OCI-LY7 (cell line): ENCODE measurements at regions not wholly inside any gene's neighbourhood (a gene's known extent, or its start where the extent isn't known, plus 50 kb on each side); places are given as distances from the start of the nearest gene placed in this dataset.

Experiments
- BruUV-seq: library from RNA; stranded (reverse); fragments of 400-500 nt; replicated peaks from 2 replicates; lab custom pipeline; 2021; lab: Mats Ljungman, UMichigan
- CTCF ChIA-PET: fragments of 300-600 bp; sonication (Branson Sonifier 250); formaldehyde crosslinking; loops from one replicate; lab custom pipeline; 2022; ENCODE audit warnings: antibody characterized with exemption; ENCODE audit not compliant: unreplicated experiment; lab: Charles Lee
- POLR2A ChIA-PET: fragments of 300-600 bp; sonication (Branson Sonifier 250); formaldehyde crosslinking; loops from one replicate; lab custom pipeline; 2022; ENCODE audit warnings: antibody characterized with exemption; lab: Charles Lee
- DNase-seq: peaks from one replicate; pipeline ENCODE4 v3.0.0-alpha.2; 2015; ENCODE audit warnings: low spot score
- H2AFZ ChIP-seq: fragments of 200-600 bp; sonication (generic), shearing (Covaris generic); 2 replicates; pipeline ENCODE4 v1.6.1; 2014; ENCODE audit warnings: mild to moderate bottlenecking, antibody characterized with exemption, low read length, moderate library complexity
- H3K27ac ChIP-seq: fragments of 200-600 bp; sonication (generic); 2 replicates; pipeline ENCODE4 v1.5.1; 2014; ENCODE audit warnings: mixed run types, low read depth, mild to moderate bottlenecking, moderate library complexity, low read length, inconsistent platforms; ENCODE audit not compliant: poor library complexity, severe bottlenecking
- H3K36me3 ChIP-seq: fragments of 200-600 bp; sonication (generic); 2 replicates; pipeline ENCODE4 v1.6.1; 2014; ENCODE audit warnings: mild to moderate bottlenecking, antibody characterized with exemption, low read length, moderate library complexity, mixed read lengths; ENCODE audit not compliant: insufficient read depth
- H3K4me1 ChIP-seq: fragments of 200-600 bp; sonication (generic); 2 replicates; pipeline ENCODE4 v1.5.1; 2014; ENCODE audit warnings: mild to moderate bottlenecking, low read length; ENCODE audit not compliant: insufficient read depth, poor library complexity, severe bottlenecking
- H3K4me2 ChIP-seq: fragments of 200-600 bp; sonication (generic); 2 replicates; pipeline ENCODE4 v1.6.1; 2014; ENCODE audit warnings: mild to moderate bottlenecking, low read length
- H3K4me3 ChIP-seq: fragments of 200-600 bp; sonication (generic); 2 replicates; pipeline ENCODE4 v1.5.1; 2014; ENCODE audit warnings: mild to moderate bottlenecking, low read depth, low read length; ENCODE audit not compliant: poor library complexity, severe bottlenecking
- H3K79me2 ChIP-seq: fragments of 200-600 bp; sonication (generic); 2 replicates; pipeline ENCODE4 v1.6.1; 2016; ENCODE audit warnings: low read depth, mild to moderate bottlenecking, low read length, moderate library complexity, mixed read lengths; ENCODE audit not compliant: insufficient read depth
- H3K9me2 ChIP-seq: fragments of 200-600 bp; sonication (generic); 2 replicates; pipeline ENCODE4 v1.6.1; 2016; ENCODE audit warnings: mild to moderate bottlenecking, low read length, mixed read lengths; ENCODE audit not compliant: insufficient read depth
- H3K9me3 ChIP-seq: fragments of 200-600 bp; sonication (generic); 2 replicates; pipeline ENCODE4 v1.6.1; 2014; ENCODE audit warnings: mild to moderate bottlenecking, mixed run types, low read length, mixed read lengths
- H4K20me1 ChIP-seq: fragments of 200-600 bp; sonication (generic); 2 replicates; pipeline ENCODE4 v1.6.1; 2014; ENCODE audit warnings: mild to moderate bottlenecking, antibody characterized with exemption, low read length, moderate library complexity, mixed read lengths; ENCODE audit not compliant: insufficient read depth
- EZH2phosphoT487 ChIP-seq: fragments of 200-600 bp; sonication (generic); IDR thresholded peaks from 2 replicates; pipeline ENCODE4 v1.6.1; 2018; ENCODE audit warnings: low read depth, borderline replicate concordance, mild to moderate bottlenecking, mixed run types, antibody characterized with exemption, low read length, moderate library complexity, mixed read lengths
- intact Hi-C: fragments of 100-400 bp; cut with micrococcal nuclease; formaldehyde crosslinking; loops from one replicate; pipeline ENCODE4 v1.10.0; 2022; ENCODE audit not compliant: unreplicated experiment
- TF ChIP-seq, protein P1 (sequence below): fragments of 200-600 bp; sonication (generic); conservative IDR thresholded peaks from 2 replicates; pipeline ENCODE4 v1.5.1; 2014; ENCODE audit warnings: mild to moderate bottlenecking, antibody characterized with exemption, low read length, moderate library complexity, mixed read lengths

DNA sequence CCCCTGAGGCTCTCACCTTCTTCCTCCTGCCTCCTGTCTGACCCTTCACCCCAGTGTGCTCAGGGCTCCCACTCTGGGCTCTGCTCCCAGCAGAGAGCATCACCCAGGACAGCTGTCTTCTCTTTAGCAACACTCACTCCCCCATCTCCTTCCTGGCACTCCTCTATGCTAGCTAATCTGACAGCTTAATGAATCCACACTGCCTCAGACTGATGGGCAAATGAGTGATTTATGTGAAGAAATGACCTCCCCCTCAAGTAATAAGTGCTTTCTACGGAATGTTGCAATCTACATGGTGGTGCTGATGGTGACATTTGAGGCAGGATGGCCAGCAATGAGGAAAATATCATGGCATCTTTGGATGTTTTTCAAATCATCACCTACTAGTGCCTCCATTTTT, 83.6 kb downstream of the LSM3 start:
- Histone ChIP-seq H3K79me2 (no peaks in the 10 kb centered on the region), H3K4me2 (no peak overlapping the region), H3K4me1 (no peaks in the 10 kb centered on the region), H4K20me1 (no peaks in the 10 kb centered on the region), H3K4me3 (no peak overlapping the region), H3K27ac (no peak overlapping the region), H3K9me3 (no peaks in the 10 kb centered on the region), H3K9me2 (no peaks in the 10 kb centered on the region), H3K36me3 (no peaks in the 10 kb centered on the region), H2AFZ (no peak overlapping the region)
- no peak for DNase-seq
- TF ChIP-seq, protein P1, sequence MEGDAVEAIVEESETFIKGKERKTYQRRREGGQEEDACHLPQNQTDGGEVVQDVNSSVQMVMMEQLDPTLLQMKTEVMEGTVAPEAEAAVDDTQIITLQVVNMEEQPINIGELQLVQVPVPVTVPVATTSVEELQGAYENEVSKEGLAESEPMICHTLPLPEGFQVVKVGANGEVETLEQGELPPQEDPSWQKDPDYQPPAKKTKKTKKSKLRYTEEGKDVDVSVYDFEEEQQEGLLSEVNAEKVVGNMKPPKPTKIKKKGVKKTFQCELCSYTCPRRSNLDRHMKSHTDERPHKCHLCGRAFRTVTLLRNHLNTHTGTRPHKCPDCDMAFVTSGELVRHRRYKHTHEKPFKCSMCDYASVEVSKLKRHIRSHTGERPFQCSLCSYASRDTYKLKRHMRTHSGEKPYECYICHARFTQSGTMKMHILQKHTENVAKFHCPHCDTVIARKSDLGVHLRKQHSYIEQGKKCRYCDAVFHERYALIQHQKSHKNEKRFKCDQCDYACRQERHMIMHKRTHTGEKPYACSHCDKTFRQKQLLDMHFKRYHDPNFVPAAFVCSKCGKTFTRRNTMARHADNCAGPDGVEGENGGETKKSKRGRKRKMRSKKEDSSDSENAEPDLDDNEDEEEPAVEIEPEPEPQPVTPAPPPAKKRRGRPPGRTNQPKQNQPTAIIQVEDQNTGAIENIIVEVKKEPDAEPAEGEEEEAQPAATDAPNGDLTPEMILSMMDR: no peak
- no peak for TF ChIP-seq EZH2phosphoT487
- ChIA-PET POLR2A (no interaction called here), CTCF (no interaction called here)
- intact Hi-C loops: loop anchor here (5.0 kb wide), 2 partner anchors 130 to 660 kb away; no protein-coding TSS in a partner anchor
- no TSS peak for BruUV-seq

DNA sequence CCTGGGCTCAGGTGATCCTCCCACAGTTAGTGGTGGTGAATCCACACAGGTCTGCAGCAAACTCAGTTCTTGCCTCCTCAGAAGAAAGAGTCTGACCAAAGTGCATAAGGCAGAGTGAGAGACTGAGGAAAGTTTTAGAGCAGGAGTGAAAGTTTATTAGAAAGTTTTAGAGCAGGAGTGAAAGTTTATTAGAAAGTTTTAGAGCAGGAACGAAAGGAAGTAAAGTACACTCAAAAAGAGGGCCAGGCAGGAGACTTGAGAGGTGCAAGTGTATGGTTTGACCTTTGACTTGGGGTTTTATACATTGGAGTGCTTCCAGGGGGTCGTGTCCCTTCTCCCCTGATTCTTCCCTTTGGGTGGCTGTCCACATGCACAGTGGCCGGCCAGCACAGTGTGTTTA, 84.2 kb downstream of the LSM3 start:
- Histone ChIP-seq H3K4me3 (no peak overlapping the region), H3K4me1 (no peaks in the 10 kb centered on the region), H4K20me1 (no peaks in the 10 kb centered on the region), H3K36me3 (no peaks in the 10 kb centered on the region), H2AFZ (no peak overlapping the region), H3K79me2 (no peaks in the 10 kb centered on the region), H3K9me3 (no peaks in the 10 kb centered on the region), H3K27ac (no peak overlapping the region), H3K4me2 (no peak overlapping the region), H3K9me2 (no peaks in the 10 kb centered on the region)
- CTCF ChIA-PET: no interaction called here
- BruUV-seq: no TSS peak
- TF ChIP-seq, protein P1: no peak
- TF ChIP-seq EZH2phosphoT487: no peak
- intact Hi-C loops: loop anchor here (5.0 kb wide), 2 partner anchors 129 to 659 kb away; no protein-coding TSS in a partner anchor
- no peak for DNase-seq
- POLR2A ChIA-PET: no interaction called here

DNA sequence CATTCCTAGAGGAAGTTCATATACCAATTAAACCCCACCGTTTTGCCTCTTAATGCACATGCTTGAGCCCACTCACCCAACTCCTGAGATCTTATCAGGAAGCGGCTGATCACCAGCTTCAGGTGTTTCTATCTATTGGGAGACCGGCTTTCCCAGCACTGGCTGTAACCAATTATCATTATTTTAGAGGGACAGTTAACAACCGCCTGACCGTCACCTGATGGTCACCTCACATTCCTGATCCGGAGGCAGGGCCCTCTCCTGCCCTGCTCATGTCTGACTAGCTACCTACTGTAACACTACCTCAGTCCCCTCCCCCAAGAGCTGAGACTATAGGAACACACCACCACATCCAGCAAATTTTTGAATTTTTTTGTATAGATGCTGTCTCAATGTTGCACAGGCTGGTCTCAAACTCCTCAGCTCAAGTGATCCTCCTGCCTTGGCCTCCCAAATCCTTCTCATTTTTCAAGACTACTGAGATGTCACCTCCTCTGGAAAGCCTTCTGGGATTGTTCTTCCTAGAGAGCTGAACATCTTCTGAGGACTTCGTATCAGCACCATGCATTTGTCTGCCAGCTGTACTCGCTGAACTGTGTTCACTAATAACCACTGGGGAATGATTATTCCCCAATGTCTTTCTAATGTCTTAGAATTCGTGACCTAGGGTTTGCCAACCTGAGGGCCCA, 84.8 kb downstream of the LSM3 start:
- no peak for TF ChIP-seq EZH2phosphoT487
- TF ChIP-seq, protein P1: no peak
- POLR2A ChIA-PET: no interaction called here
- Histone ChIP-seq H3K36me3 (no peaks in the 10 kb centered on the region), H3K4me1 (no peaks in the 10 kb centered on the region), H3K4me3 (no peak overlapping the region), H3K27ac (no peak overlapping the region), H3K9me2 (no peaks in the 10 kb centered on the region), H3K9me3 (no peaks in the 10 kb centered on the region), H3K79me2 (no peaks in the 10 kb centered on the region), H2AFZ (no peak overlapping the region), H3K4me2 (no peak overlapping the region), H4K20me1 (no peaks in the 10 kb centered on the region)
- DNase-seq: no peak
- intact Hi-C loops: loop anchor here (5.0 kb wide), 2 partner anchors 129 to 659 kb away; no protein-coding TSS in a partner anchor
- CTCF ChIA-PET: no interaction called here
- no TSS peak for BruUV-seq
